HG02943 (cell line): ENCODE measurements at regions not wholly inside any gene's neighbourhood (a gene's known extent, or its start where the extent isn't known, plus 50 kb on each side); places are given as distances from the start of the nearest gene placed in this dataset.
"Not testable (repeated sequence)": the region's sequence is repeated elsewhere in the genome, so short reads cannot be mapped to it uniquely, and the experiment has no call there.

ENCODE experiments used
- ATAC-seq: cut with Tn5 transposase; IDR thresholded peaks from one replicate; pipeline ENCODE4 v1.9.1; 2021; ENCODE audit warnings: mild to moderate bottlenecking, low read depth, moderate library complexity; ENCODE audit not compliant: unreplicated experiment

GRCh38 chr5:104951829-104952228 lies 1389.2 kb upstream of the NUDT12 start:
- ATAC-seq: no peak

GRCh38 chr5:104947076-104947475 lies 1384.5 kb upstream of the NUDT12 start:
- no peak for ATAC-seq

GRCh38 chr5:104942735-104943134 lies 1380.1 kb upstream of the NUDT12 start:
- ATAC-seq: no peak

- ATAC-seq: no peak
These were observed 1378.5 kb upstream of the NUDT12 start for GRCh38 chr5:104941030-104941645.

- no peak for ATAC-seq
These were observed 1375.0 kb upstream of the NUDT12 start for GRCh38 chr5:104937598-104937997.

- no peak for ATAC-seq
These were observed 1369.8 kb upstream of the NUDT12 start for GRCh38 chr5:104932431-104932830.

- no peak for ATAC-seq
These were observed 1366.4 kb upstream of the NUDT12 start for GRCh38 chr5:104928906-104929520.

- ATAC-seq: no peak
These were observed 1352.6 kb upstream of the NUDT12 start for GRCh38 chr5:104915226-104915625.

GRCh38 chr5:104914536-104915070 lies 1352.0 kb upstream of the NUDT12 start:
- ATAC-seq: no peak

GRCh38 chr5:104913841-104914281 lies 1351.3 kb upstream of the NUDT12 start:
- ATAC-seq: no peak

- no peak for ATAC-seq
These were observed 1347.2 kb upstream of the NUDT12 start for GRCh38 chr5:104909803-104910202.

GRCh38 chr5:104904561-104904960 lies 1342.0 kb upstream of the NUDT12 start:
- no peak for ATAC-seq

GRCh38 chr5:104903941-104904340 lies 1341.4 kb upstream of the NUDT12 start:
- ATAC-seq: no peak

GRCh38 chr5:104891596-104891995 lies 1329.0 kb upstream of the NUDT12 start:
- no peak for ATAC-seq

- no peak for ATAC-seq
These were observed 1328.2 kb upstream of the NUDT12 start for GRCh38 chr5:104890767-104891166.

- no peak for ATAC-seq
These were observed 1296.8 kb upstream of the NUDT12 start for GRCh38 chr5:104859437-104859836.

- ATAC-seq: not testable (repeated sequence)
These were observed 1289.5 kb upstream of the NUDT12 start for GRCh38 chr5:104852099-104852498.

GRCh38 chr5:104845541-104845940 lies 1283.0 kb upstream of the NUDT12 start:
- ATAC-seq: no peak

- no peak for ATAC-seq
These were observed 1281.2 kb upstream of the NUDT12 start for GRCh38 chr5:104843822-104844221.

- no peak for ATAC-seq
These were observed 1277.7 kb upstream of the NUDT12 start for GRCh38 chr5:104840284-104840683.

- not testable (repeated sequence) for ATAC-seq
These were observed 1268.9 kb upstream of the NUDT12 start for GRCh38 chr5:104831515-104831914.

- ATAC-seq: no peak
These were observed 1259.0 kb upstream of the NUDT12 start for GRCh38 chr5:104821606-104822005.
